C4-2B (cell line): ENCODE measurements at regions not wholly inside any gene's neighbourhood (a gene's known extent, or its start where the extent isn't known, plus 50 kb on each side); places are given as distances from the start of the nearest gene placed in this dataset.

ENCODE experiments used
- H3K27ac ChIP-seq: fragments of 450-650 bp; 2 replicates; pipeline ENCODE4 v1.5.1; 2017
- CTCF ChIP-seq: fragments of 450-650 bp; conservative IDR thresholded peaks from 2 replicates; pipeline ENCODE4 v1.5.1; 2017; ENCODE audit warnings: mild to moderate bottlenecking
- ZFX ChIP-seq: fragments of 450-650 bp; IDR thresholded peaks from 2 replicates; pipeline ENCODE4 v1.6.1; 2017

GRCh38 chr15:77557564-77557963 is 75.1 kb downstream of the LINGO1 start:
- no peak for TF ChIP-seq CTCF
- TF ChIP-seq ZFX, result no peak
- no peak overlapping the region for H3K27ac ChIP-seq

- H3K27ac ChIP-seq, result no peak overlapping the region
- no peak for TF ChIP-seq ZFX
- no peak for TF ChIP-seq CTCF
Measured at GRCh38 chr15:77557144-77557543, 75.6 kb downstream of the LINGO1 start.

GRCh38 chr15:77556622-77557021 is 76.1 kb downstream of the LINGO1 start:
- H3K27ac ChIP-seq, result no peak overlapping the region
- TF ChIP-seq CTCF (no peak), ZFX (no peak)

- H3K27ac ChIP-seq, result no peak overlapping the region
- no peak for TF ChIP-seq ZFX
- no peak for TF ChIP-seq CTCF
Measured at GRCh38 chr15:77555232-77555631, 77.5 kb downstream of the LINGO1 start.

- no peak overlapping the region for H3K27ac ChIP-seq
- no peak for TF ChIP-seq CTCF
- TF ChIP-seq ZFX, result no peak
Measured at GRCh38 chr15:77554306-77555080, 78.2 kb downstream of the LINGO1 start.

GRCh38 chr15:77553695-77554094 is 79.0 kb downstream of the LINGO1 start:
- TF ChIP-seq CTCF, result no peak
- TF ChIP-seq ZFX, result no peak
- H3K27ac ChIP-seq, result no peak overlapping the region

GRCh38 chr15:77553257-77553656 is 79.5 kb downstream of the LINGO1 start:
- TF ChIP-seq CTCF (no peak), ZFX (no peak)

More at GRCh38 chr15:77553257-77553656, 79.5 kb downstream of the LINGO1 start:
- H3K27ac ChIP-seq, result no peak overlapping the region
